Activated gamma-delta T cell treated with Interleukin-2 at 50 U/mL for 16 hours (primary cell): ENCODE measurements at regions not wholly inside any gene's neighbourhood (a gene's known extent, or its start where the extent isn't known, plus 50 kb on each side); places are given as distances from the start of the nearest gene placed in this dataset.
"Not testable (repeated sequence)": the region's sequence is repeated elsewhere in the genome, so short reads cannot be mapped to it uniquely, and the experiment has no call there.

Experiments
- DNase-seq: peaks from one replicate; pipeline ENCODE4 v3.0.0-alpha.2; 2020

DNA sequence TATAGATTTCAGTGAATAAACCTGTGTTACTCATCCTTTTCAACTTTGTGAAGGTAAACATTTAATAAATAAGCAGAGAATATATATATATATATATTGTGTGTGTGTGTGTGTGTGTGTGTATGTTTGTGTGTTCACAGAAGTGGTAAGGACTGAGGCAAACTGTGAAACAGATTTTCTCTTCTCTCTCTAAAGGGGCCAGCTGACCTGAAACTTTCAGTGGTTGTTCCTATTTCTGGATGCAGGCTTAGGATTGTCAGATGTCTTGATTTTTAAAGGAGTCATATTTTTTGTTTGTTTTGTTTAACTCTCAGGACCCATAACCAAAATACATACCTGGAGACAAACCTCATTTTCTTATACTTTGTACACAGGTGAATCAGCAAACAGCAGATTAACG, 714.9 kb upstream of the MEF2C start:
- DNase-seq: no peak

DNA sequence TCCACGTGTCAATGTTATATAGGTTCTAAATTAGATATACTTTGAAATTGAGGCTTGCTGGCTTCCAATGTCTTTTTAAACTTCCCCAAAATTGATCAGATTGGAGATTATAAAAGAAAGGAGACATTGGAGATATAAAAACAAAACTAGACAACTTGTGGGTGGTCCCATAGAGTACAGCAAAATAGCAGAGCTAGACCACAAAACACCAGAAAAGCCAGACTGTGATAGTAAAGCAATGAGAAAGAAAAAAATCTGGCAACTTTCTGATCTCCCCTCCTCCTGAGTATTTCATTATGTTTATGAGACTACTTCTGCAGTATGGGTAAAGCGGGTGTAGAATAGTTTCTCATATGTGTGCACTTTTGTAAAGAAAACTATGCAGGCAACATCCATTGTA, 713.8 kb upstream of the MEF2C start:
- DNase-seq: no peak

DNA sequence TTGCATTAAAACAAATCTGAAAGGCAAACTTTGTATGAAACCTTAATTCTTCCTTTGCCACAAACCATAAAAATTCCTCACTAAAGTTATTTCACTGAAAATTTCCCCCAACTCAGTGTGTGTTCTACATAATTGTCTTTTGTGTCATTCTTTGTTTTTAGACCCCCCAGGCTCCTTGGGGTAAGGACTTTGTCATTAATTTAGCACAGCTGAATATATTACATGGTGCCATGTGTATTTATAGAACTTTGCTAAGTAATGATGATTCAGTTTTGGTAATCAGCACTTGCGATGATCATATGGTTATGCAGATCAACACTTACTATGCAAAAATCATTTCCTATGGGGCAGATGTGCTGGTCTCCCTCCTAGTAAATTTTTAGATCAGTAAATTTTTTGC, 712.1 kb upstream of the MEF2C start:
- DNase-seq: no peak

DNA sequence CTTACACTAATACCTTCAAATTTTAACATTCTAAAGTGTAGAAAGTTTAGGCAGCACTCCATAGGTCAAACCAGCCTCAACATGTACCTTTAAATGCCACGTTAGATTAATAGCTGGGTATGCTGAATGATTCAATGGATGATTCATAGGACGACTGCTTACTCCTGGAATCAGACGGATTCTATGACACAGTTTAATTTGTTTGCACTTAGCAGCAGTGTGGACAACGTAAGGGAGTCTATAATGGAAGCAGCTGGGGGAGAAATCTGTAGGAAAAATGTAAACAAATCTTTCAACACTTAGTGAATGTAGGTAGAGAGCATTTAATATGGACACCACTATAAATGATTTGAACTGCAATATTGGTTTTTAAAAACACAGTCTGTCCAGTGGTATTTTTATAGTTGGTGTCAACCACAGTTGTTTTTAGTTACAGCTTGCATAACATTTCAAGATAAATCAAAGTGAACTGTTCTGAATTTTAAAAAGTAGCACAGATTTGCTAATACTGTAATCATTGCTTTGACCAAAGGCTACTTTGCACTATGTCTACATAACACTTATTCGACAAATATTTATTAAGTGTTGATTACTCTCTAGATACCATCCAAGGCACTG, 701.5 kb upstream of the MEF2C start:
- no peak for DNase-seq

DNA sequence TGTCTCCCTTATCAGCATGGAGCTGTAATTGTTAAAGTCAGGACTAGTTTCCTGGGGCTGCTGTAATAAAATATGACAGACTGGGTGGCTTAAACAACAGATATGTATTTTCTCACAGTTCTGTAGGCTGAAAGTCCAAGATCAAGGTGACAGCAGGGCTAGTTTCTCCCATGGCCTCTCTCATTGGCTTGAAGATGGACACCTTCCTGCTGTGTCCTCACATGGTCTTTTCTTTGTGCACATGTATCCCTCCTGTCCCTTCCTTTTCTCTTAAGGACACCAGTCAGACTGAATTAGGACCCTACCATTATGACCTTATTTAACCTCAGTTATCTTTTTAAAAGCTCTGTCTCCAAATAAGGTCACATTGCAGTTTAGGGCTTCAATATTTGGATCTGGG, 700.5 kb upstream of the MEF2C start:
- DNase-seq: no peak

DNA sequence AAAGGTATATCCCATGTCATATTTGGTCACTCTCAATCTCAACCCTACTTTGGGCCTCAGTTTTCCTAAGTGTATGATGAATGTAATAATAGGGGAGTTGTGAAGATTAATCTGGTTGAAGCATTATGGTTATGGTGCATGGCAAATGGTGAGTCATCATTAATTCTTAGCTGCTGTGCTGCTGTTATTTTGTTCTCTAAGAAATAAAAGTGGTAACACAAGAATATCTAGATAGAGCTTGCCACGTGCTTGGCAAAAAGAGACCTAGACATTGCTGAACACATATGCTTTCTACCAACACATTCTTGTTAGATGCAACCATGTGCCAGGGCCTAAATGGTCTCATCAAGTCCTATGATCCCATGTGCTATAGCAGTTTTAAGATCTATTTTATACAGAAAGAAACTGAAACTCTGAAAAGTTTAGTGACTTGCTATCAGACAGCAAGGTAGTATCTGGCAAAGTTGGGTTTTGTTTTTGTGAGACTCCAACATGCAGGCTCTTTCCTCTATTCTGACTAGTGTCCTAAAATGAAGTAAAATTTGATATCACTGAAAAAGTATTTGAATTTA, 699.9 kb upstream of the MEF2C start:
- DNase-seq: no peak

DNA sequence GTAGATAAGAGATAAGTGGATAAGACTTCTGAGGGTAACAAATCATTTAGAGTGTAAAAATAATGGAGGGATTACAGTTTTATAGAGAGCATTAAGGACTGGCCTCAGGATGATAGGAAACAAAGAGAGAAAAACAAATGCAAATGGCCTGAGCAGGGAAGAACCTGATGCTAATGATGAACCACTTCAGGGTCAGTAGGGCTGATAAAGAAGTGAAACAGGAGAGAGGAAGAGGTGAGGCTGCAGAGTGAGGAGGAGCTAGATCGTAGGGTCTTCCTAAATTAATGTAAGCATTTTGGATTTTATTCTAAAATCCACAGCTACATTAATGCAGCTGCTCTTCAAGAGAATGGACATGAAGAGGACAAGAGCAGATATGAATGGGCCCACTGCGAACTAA, 698.0 kb upstream of the MEF2C start:
- DNase-seq: no peak

DNA sequence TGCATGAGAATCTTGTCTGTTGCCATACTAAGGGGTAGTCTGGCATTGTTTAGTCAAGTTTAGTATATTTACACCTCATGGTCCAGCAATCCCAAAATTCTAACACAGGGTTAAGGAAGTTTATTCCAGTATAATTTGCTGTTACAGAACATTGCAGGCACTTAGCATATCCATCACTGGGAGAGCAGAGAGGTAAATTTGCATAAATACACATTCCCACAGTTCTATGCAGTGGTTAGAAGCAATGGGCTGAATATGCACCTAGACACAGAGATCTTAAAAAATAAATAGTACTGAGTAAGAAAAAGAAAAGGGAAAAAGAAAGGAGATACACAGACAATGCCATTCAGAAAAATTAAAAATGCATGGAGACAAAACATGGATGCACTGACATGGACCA, 692.3 kb upstream of the MEF2C start:
- DNase-seq: no peak

DNA sequence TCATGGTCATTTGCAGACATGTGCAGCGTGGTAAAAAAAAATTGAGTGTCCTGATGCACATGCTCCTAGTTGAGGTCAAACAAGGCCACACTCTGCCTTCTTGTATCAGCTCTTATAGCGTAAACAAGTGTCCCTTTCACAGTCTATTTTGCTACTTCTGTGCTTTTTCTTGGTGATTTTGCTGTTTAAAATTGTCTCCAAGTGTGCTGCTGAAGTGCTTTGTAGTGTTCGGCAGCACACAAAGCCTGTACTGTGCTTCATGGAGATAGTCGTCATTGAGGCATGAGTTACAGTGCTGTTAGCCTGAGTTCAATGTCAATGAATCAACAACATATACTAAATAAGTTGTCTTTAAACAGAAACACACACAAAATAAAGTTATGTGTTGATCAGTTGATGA, 690.4 kb upstream of the MEF2C start:
- no peak for DNase-seq

DNA sequence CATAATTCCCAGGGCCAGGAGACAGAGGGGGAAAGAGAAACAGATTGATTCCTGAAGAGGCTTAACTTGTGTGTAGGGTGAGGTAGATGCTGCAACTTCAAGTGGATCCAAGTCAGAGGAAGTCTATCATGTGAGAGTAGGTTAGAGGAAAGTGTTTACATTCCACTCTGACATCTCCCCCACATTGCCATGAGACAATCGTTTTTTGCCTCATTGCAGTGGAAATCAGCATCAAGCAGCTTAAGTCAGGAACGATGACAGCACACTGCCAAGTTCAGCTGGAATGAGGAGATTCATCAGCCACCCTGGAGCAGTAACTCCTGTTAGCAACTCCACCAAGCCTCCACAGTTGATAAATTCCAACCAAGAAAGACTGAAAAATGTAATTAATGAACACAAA, 689.7 kb upstream of the MEF2C start:
- no peak for DNase-seq

DNA sequence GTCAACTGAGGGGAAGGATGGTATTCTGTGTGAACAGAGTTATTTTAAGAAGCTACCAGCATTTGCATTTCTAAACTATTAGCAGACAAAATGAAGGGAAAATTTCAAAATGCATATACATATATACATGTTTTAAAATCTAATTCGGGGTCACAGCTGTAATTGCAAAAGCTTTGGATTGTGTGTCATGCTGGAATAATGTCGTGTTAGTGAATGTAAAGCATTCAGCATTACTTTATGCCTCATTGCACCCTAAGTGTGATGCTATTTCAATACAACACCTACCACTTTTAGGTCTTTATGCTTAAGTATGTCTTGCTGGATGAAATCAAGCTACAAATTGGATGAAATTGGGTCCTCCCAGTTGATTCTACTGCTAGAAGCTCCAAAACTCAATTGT, 687.6 kb upstream of the MEF2C start:
- no peak for DNase-seq

DNA sequence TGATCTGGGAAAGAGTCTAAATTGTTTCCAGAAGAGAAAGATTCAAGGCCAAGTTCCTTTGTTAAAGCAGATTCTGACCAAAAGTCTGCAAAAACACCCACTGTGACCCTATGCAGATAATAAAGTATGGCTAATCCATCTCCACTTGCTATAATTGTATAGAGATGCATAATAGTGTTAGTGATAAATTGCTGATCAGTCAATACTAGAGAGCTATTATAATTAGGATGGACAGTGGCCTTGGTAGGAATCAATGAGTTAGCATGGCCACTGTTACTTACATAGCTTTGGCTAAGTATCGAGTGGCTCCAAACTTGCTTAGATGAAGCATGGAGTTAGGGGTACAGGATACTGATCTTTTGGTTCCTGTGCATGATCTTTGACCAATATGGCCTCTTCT, 683.4 kb upstream of the MEF2C start:
- DNase-seq: no peak

DNA sequence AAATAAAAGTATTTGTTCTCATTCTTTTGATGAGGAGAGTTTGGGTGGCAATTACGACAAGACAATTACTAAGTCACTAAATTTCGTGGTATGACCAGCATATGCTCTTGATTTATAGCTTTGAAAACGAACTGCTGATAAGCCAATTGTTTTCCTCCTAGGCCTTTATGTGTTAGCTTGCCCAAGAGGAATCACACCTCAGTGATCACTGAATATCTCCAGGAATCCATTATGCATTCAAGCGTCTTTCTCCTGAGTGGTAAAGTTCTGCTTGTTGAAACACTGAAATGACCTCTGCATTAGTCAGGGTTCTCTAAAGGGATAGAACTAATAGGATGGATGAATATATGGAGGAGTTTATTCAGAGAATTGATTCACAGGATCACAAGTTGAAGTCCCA, 677.7 kb upstream of the MEF2C start:
- no peak for DNase-seq

DNA sequence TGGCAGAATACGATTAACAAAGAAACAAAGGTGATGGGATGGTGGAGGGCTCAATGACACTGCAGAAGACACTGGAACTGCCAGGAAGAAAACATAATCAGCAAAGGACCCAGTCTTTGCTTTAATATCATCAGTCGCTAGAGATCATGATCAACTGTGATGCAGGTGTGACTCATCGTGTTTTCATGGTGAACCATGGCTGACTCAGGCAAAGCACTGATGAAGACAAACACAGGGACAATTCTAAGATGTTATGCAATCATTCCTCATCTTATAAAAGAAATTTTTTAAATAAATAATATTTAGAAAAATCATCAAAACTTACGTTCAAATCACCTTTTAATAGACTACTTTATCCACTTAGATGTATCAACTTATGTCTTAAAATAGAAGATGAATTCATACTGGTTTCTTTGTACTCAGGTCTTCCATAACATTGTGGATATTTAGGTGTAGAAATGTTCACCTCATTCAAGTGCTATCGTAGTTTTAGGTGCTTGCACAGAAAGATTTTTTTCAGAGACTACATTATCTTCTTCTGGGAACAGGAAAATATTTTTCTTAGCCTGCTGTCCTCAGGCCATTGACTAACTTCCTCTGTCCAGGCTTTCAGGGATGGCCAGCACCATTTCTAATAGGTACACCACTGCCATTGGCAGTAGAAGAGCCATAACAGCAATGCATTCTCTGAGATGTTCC, 673.4 kb upstream of the MEF2C start:
- DNase-seq: no peak

DNA sequence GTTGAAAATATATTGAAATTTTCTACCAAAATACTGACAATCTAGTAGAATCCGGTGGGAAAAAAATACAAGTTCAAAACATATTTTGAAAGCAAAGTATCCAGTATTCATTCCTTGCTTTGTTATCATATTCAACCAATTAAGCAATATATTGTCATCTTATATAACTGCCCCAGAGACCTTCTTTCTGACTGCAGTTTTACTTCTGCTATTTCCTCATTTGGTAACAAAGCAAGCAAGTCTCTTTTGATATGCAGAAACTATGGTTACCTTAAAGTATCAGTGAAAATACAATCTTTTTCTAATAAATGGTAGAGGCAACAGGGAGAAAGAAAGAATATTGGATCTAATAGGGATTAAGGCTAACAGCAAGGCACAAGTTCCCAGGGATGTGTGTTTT, 663.7 kb upstream of the MEF2C start:
- DNase-seq: no peak

DNA sequence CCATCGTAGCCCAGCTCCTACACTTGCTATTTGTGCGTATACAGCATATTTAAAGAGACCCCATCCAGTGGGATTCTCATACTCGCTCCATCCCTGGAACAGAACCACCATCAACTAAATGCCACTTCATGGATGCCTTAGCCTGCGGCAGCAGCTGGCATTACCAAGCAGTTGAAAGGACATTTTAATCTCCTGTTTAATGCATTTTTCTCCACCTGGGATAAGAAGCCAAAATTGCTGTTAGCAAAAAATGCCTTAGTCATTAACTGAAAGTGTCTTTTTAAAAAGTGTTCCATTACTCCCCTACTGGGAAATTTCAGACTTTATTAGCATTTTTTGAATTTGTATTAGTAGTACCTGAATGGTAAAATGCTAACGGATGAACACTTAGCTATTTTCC, 662.6 kb upstream of the MEF2C start:
- no peak for DNase-seq

DNA sequence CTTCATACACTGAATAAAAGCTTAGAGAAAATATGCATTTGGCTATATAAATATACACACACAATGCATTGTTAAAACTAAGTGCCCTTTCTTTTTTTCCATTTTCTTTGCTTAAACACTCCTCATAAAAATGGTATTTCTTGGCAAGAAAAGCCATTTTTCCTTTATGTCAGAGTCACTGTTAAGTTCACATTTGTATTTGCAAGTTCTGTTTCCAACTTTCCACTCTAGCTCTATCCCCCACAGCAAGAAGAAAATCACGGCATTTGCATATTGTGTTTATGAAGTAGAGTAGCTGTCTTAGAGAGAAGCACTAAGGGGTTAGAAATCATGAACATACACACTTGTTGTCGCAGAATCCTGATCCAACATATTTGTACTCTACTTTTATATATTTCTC, 662.1 kb upstream of the MEF2C start:
- no peak for DNase-seq

DNA sequence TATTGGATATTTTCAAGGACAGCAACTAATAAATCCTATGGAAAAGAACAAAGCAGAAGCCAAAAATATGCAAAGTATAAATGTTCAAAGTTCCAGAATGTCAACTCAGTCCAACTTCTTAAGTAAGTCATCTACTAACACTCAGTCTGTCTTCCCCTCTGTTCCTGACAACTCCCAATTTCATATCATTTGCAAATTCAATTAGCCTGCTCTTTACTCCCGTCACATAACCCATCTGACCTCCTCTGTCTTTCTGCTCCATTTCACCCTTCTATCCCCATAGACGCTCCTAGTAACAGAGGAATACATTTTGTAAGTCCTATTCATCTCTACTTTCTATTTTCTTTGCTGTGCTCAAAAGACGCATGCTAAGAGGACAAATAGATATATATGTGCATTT, 659.8 kb upstream of the MEF2C start:
- DNase-seq: no peak

DNA sequence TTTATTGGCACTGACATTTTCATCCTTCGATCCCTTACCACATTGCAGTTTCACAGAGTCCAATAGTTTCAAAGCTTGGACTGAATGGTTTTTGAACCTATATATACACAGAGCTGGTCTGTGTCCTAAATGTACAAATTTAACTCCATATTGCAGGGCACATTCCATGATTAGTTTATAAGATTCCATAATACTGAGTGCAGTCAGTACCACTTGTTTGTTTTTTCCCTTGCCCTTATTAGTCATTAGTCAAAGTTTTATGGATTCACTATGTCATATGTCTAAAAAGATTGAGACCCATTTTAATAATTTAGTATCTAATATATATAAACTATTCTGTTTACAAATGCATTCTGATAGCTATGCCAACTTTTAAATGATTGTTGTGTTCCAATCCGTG, 654.8 kb upstream of the MEF2C start:
- no peak for DNase-seq

DNA sequence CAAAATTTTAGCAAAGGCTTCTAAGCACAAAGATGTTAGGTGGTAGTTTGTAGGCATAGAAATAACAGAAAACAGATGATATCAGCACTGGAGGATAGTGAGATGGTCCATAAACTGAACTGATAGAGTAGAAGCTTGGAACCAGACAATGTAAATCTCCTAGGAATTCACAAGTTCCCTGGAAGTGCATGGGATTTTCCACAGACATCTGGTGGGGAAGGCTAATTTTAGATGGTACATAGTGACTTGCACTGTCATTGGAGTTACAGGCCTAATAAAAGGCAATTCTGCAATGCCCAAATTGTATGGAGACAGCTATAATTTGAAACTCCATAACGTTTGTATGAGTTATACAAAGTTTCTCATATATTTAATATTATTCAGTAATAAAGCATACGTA, 653.0 kb upstream of the MEF2C start:
- no peak for DNase-seq

DNA sequence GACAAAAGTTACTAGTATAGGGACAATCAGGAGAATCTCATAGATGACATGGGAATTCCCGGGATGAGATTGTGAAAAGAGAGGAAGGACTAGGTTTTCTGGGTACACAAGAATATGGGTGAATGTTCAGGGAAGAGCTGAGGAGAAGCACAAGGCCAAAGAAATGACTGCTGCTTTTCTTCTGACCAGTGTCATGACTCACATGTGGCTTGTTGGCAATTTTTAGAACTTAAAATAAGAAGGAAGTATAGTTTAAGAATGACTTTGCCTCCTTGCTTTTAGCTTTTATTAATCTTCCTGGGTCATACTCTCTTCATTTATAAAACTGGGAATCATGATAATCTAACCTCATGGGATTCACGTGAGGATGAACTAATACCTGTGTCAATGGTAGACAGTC, 652.4 kb upstream of the MEF2C start:
- no peak for DNase-seq

DNA sequence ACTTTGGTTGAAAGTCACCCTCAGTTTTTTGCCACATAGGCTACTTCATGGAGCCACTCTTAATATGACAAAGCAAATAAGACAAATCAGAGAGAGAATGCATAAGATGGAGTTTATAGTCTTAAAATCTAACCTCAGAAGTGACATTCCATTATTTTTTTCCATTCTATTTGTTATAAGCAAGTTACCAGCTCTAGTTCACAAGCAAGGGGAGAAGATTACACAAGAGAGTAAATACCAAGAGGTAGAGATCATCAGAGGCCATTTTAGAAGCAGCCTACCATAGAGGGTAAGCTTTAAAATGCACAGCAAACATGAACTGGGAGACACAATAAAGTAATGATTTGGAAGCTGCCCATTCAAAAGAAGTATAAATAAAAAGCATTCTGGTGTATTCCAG, 651.3 kb upstream of the MEF2C start:
- DNase-seq: no peak

DNA sequence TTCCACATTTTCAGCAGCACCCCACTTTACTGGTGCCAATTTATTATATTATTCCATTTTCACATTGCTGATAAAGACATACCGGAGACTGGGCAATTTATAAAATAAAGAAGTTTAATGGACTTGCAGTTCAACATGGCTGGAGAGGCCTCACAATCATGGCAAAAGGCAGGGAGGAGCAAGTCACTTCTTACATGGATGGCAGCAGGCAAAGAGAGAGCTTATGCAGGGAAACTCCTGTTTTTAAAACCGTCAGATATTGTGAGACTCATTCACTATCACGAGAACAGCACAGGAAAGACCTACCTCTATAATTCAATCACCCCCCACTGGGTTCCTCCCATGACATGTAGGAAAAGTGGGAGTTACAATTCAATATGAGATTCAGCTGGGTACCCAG, 641.8 kb upstream of the MEF2C start:
- DNase-seq: no peak

DNA sequence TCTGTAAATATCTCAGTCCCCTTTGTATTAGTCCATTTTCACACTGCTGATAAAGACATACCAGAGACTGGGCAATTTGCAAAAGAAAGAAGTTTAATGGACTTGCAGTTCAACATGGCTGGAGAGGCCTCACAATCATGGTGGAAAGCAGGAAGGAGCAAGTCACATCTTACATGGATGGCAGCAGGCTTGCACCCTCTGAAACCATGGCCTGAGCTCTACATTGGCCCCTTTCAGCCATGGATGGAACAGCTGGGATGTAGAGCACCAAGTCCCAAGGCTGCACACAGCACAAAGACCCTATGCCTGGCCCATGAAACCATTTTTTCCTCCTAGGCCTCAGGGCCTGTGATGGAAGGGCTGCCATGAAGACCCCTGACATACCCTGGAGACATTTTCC, 640.9 kb upstream of the MEF2C start:
- DNase-seq: not testable (repeated sequence)

DNA sequence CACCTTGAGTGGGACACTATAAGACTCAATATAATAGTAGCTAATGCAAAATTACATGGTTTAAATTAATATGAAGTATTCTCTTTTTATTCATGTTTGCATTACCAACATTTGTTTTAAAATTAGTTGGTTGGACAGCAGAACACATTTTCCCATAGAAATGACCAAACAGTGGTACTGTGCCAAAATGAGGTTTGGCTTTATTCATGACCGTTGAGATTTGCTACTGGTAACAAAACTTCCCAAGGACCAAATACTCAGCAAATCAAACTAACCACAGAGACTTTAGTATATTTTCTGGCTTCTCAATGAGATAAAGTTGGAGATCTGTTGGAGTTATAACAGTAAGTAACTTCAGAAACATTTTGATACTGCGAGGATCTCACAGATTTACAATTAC, 637.8 kb upstream of the MEF2C start:
- DNase-seq: no peak
